BJ (cell line): ENCODE measurements at regions not wholly inside any gene's neighbourhood (a gene's known extent, or its start where the extent isn't known, plus 50 kb on each side); places are given as distances from the start of the nearest gene placed in this dataset.
"Not testable (repeated sequence)": the region's sequence is repeated elsewhere in the genome, so short reads cannot be mapped to it uniquely, and the experiment has no call there.

Experiments used
- CTCF ChIA-PET: fragments of 350-600 bp; formaldehyde crosslinking; extraction: SDS; loops from one replicate; lab custom pipeline; 2021; ENCODE audit warnings: antibody characterized with exemption, inconsistent platforms; lab: Yijun Ruan, JAX
- POLR2A ChIA-PET: fragments of 300-600 bp; sonication (Branson Sonifier 250); formaldehyde crosslinking; extraction: SDS; loops from one replicate; lab custom pipeline; 2021; ENCODE audit warnings: antibody characterized with exemption; lab: Charles Lee
- DNase-seq: peaks from one replicate; pipeline ENCODE4 v3.0.0-alpha.2; 2011; ENCODE audit warnings: low read depth
- H3K27me3 ChIP-seq: 2 replicates; pipeline ENCODE4 v1.6.0; 2011; ENCODE audit warnings: low read length; ENCODE audit not compliant: control insufficient read depth, insufficient read depth
- H3K36me3 ChIP-seq: 2 replicates; pipeline ENCODE4 v1.5.1; 2011; ENCODE audit warnings: low read length; ENCODE audit not compliant: control insufficient read depth, insufficient read depth
- H3K4me3 ChIP-seq: 2 replicates; pipeline ENCODE4 v1.5.1; 2011; ENCODE audit warnings: low read depth, mild to moderate bottlenecking, control low read depth, low read length
- CTCF ChIP-seq: IDR thresholded peaks from 2 replicates; pipeline ENCODE4 v1.5.1; 2011; ENCODE audit warnings: low read depth, mild to moderate bottlenecking, control low read depth, inconsistent platforms, low read length, moderate library complexity; ENCODE audit not compliant: insufficient read depth

GRCh38 chr2:111251711-111252110 is 131.0 kb downstream of the BCL2L11 start:
- POLR2A ChIA-PET, result no interaction called here
- no peak for TF ChIP-seq CTCF
- CTCF ChIA-PET, result no interaction called here
- Histone ChIP-seq H3K36me3 (peaks cover 5% of the 10 kb centered on the region; the same call in 1 of the 2 replicates), H3K27me3 (no peaks in the 10 kb centered on the region), H3K4me3 (no peak overlapping the region)
- no peak for DNase-seq

- no peak for TF ChIP-seq CTCF
- CTCF ChIA-PET, result no interaction called here
- POLR2A ChIA-PET, result no interaction called here
- no peak for DNase-seq
- no peaks in the 10 kb centered on the region for H3K27me3 ChIP-seq
- H3K36me3 ChIP-seq, result peaks cover 2% of the 10 kb centered on the region; the same call in 1 of the 2 replicates
- no peak overlapping the region for H3K4me3 ChIP-seq
Observed at GRCh38 chr2:111252436-111252835, 131.7 kb downstream of the BCL2L11 start.

- CTCF ChIA-PET, DNase-seq: not testable (repeated sequence)
Observed at GRCh38 chr2:111254916-111255315, 134.2 kb downstream of the BCL2L11 start.

GRCh38 chr2:111256628-111257027 is 135.9 kb downstream of the BCL2L11 start:
- DNase-seq, POLR2A ChIA-PET, H3K4me3 ChIP-seq, CTCF ChIA-PET, H3K27me3 ChIP-seq, H3K36me3 ChIP-seq: not testable (repeated sequence)

More at GRCh38 chr2:111254916-111255315, 134.2 kb downstream of the BCL2L11 start:
- H3K27me3 ChIP-seq, H3K36me3 ChIP-seq, POLR2A ChIA-PET, H3K4me3 ChIP-seq: not testable (repeated sequence)

GRCh38 chr2:111257607-111258006 is 136.9 kb downstream of the BCL2L11 start:
- CTCF ChIA-PET, H3K27me3 ChIP-seq, DNase-seq, POLR2A ChIA-PET, H3K36me3 ChIP-seq, H3K4me3 ChIP-seq: not testable (repeated sequence)

- H3K4me3 ChIP-seq, DNase-seq, CTCF ChIA-PET, POLR2A ChIA-PET, H3K27me3 ChIP-seq, H3K36me3 ChIP-seq: not testable (repeated sequence)
Observed at GRCh38 chr2:111258318-111258717, 137.6 kb downstream of the BCL2L11 start.

- H3K27me3 ChIP-seq, H3K36me3 ChIP-seq, POLR2A ChIA-PET, DNase-seq, CTCF ChIA-PET, H3K4me3 ChIP-seq: not testable (repeated sequence)
Observed at GRCh38 chr2:111262627-111263379, 142.1 kb downstream of the BCL2L11 start.

- DNase-seq, H3K36me3 ChIP-seq, H3K4me3 ChIP-seq, POLR2A ChIA-PET, H3K27me3 ChIP-seq, CTCF ChIA-PET: not testable (repeated sequence)
Observed at GRCh38 chr2:111263380-111264017, 142.8 kb downstream of the BCL2L11 start.

- H3K4me3 ChIP-seq, POLR2A ChIA-PET, DNase-seq, H3K36me3 ChIP-seq, H3K27me3 ChIP-seq, CTCF ChIA-PET: not testable (repeated sequence)
Observed at GRCh38 chr2:111264956-111265355, 144.2 kb downstream of the BCL2L11 start.

GRCh38 chr2:111266556-111266955 is 145.8 kb downstream of the BCL2L11 start:
- H3K27me3 ChIP-seq, H3K4me3 ChIP-seq, CTCF ChIA-PET, H3K36me3 ChIP-seq, POLR2A ChIA-PET, DNase-seq: not testable (repeated sequence)

- POLR2A ChIA-PET, H3K27me3 ChIP-seq, H3K4me3 ChIP-seq, H3K36me3 ChIP-seq, DNase-seq, CTCF ChIA-PET: not testable (repeated sequence)
Observed at GRCh38 chr2:111267038-111267437, 146.3 kb downstream of the BCL2L11 start.
